ES-I3 (cell line): ENCODE measurements at regions not wholly inside any gene's neighbourhood (a gene's known extent, or its start where the extent isn't known, plus 50 kb on each side); places are given as distances from the start of the nearest gene placed in this dataset.

Experiments
- H3K36me3 ChIP-seq: 2 replicates; pipeline ENCODE4 v1.6.1; 2013; ENCODE audit warnings: mild to moderate bottlenecking, low read length, control low read depth, moderate library complexity; ENCODE audit not compliant: insufficient read depth
- H3K4me1 ChIP-seq: 2 replicates; pipeline ENCODE4 v1.6.1; 2013; ENCODE audit warnings: mild to moderate bottlenecking, control low read depth, low read length; ENCODE audit not compliant: insufficient read depth
- H3K9ac ChIP-seq: 2 replicates; pipeline ENCODE4 v1.6.1; 2013; ENCODE audit warnings: low read depth, mild to moderate bottlenecking, low read length, moderate library complexity
- H3K9me3 ChIP-seq: 2 replicates; pipeline ENCODE4 v1.6.1; 2013; ENCODE audit warnings: mild to moderate bottlenecking, low read length, moderate library complexity; ENCODE audit not compliant: control insufficient read depth, insufficient read depth

DNA sequence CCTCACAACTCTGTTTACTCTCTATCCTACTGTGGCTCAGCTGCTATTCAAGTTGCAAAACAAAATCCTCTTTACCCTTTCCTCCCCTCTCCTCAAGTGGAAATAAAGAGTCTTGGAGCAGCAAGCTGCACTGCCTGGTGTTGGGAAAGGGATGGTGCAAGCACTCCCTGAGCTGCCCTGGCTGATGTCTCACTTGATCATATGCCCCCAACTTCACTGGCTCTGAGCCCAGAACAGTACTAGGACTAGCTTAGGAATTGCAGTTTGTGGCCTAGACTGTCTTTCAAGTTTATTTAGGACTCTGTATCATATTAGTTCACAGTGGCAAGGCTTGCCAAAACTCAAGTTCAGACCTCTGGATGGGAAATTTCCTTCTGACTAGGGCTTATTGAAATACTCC is 1683.8 kb upstream of the SEL1L start:
- Histone ChIP-seq H3K36me3 (no peaks in the 10 kb centered on the region), H3K4me1 (no peaks in the 10 kb centered on the region), H3K9me3 (no peaks in the 10 kb centered on the region), H3K9ac (no peak overlapping the region)

DNA sequence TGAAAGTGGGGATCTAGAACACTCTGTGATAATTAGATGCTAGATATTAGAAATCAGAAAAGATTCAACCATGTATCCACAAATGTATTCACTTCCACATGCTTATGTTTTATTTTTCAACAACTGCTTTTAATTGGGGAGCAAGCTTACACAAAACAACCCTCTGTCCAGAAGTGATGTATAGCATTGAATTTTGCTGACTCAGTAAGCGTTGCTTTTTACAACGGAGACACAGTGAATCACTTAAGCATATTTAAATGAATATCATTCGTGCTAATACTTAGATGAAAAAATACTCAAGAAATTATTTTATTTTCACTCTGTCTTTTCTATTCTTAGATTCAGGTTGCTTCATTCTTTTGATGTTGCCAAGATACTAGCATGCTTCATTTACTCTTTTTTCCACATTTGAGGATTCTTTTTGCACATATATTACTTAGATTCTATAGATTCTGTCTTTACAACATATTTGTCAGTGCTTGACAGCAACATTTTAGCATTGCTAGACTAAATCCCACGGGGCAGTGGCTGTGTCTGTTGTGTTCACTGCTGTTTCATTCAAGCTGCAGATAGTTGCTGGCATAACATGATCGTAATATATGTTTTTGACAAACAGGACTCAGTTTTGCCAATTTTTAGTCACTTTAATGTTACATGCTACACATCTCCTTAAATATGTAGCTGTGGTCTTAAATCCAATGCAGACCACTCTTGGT is 1714.4 kb upstream of the SEL1L start:
- Histone ChIP-seq H3K36me3 (no peaks in the 10 kb centered on the region), H3K9me3 (no peaks in the 10 kb centered on the region), H3K4me1 (no peaks in the 10 kb centered on the region), H3K9ac (no peak overlapping the region)

DNA sequence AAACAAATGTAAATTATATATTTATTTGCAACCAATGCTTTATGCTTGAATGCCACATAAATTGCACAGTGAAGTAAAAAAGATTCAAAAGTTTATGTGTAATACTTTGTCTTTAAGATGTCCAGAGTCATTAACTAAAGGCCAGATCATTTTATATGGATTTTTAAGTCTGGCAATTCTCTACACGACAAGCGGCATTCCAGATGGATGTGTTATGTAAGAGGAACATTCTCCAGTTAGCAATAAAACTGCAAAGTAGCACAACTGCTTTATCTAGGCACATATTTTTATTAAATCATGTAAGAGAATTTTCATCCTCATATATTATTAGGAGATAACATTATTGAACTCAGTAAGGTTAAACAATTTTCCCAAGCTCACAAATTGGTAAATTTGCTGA is 1717.7 kb upstream of the SEL1L start:
- no peaks in the 10 kb centered on the region for H3K4me1 ChIP-seq
- no peaks in the 10 kb centered on the region for H3K9me3 ChIP-seq
- no peaks in the 10 kb centered on the region for H3K36me3 ChIP-seq
- no peak overlapping the region for H3K9ac ChIP-seq

GRCh38 chr14:83253870-83254269 is 1720.2 kb upstream of the SEL1L start:
- H3K4me1 ChIP-seq, result no peaks in the 10 kb centered on the region
- no peak overlapping the region for H3K9ac ChIP-seq
- H3K9me3 ChIP-seq, result no peaks in the 10 kb centered on the region
- H3K36me3 ChIP-seq, result no peaks in the 10 kb centered on the region

GRCh38 chr14:83255015-83255726 is 1721.5 kb upstream of the SEL1L start:
- Histone ChIP-seq H3K4me1 (no peaks in the 10 kb centered on the region), H3K9ac (no peak overlapping the region), H3K36me3 (no peaks in the 10 kb centered on the region), H3K9me3 (no peaks in the 10 kb centered on the region)

DNA sequence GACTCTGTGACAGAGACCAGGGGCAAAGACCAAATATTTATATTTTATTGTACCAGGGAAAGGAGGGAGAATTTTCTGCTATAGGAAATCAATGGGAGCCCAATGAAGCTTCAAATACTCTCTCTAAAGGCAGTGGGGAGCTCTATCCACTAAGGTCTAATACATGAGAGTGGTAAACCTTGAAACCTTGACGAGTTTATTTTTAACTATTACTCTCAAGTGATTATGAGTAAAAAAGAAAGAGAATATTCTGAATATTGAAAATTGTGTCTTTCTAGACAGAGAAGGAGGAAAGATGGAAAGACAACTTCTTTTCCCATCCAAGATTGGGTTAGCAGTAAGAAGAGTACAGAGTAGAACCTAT is 1722.1 kb upstream of the SEL1L start:
- Histone ChIP-seq H3K9me3 (no peaks in the 10 kb centered on the region), H3K9ac (no peak overlapping the region)

DNA sequence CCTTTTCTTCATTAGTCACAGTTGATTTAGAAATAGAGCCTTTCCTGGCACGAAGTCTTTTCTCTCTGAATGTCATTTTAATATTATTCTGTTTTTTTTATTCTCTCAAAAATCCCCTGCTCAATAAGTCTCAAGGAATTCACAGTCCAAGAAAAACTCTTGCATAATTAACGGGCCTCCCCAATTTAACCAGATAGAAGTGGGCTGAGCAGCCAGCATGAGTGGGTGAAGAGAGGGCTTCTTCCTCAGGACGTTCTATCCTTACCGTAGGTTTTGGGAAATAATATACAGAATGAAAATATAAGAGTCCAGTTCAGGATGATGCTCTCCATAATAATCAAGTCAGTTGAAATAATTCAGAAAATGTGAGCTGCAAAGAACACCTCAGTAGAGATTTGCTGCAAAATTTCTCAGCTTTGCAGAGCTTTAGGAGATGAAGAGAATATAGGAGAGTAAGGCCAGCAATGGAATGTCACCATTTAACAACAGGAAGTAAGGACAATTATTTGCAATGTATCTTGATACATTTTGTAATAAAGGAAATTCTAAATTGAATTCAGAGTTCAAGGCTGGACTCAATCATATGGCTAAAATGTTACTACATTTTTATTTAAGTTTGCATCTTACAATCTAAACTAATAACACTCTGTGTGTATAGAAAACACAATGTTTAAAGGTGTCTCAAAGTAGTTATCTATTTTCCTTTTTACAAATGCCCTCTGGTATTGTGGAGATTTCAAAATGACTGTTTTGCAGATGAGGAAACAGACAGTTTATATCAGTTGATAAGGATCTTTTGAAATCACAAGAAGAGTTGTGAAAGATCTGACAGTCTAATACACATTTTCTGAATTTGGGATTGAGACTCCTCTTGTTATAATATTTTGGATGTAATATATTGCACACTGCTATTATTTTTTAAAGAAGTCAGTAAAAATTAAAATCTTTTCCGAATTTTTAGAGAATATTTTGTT is 1724.1 kb upstream of the SEL1L start:
- Histone ChIP-seq H3K9me3 (no peaks in the 10 kb centered on the region), H3K9ac (no peak overlapping the region), H3K36me3 (no peaks in the 10 kb centered on the region), H3K4me1 (no peaks in the 10 kb centered on the region)

More for the DNA sequence above, 1722.1 kb upstream of the SEL1L start:
- Histone ChIP-seq H3K36me3 (no peaks in the 10 kb centered on the region), H3K4me1 (no peaks in the 10 kb centered on the region)

DNA sequence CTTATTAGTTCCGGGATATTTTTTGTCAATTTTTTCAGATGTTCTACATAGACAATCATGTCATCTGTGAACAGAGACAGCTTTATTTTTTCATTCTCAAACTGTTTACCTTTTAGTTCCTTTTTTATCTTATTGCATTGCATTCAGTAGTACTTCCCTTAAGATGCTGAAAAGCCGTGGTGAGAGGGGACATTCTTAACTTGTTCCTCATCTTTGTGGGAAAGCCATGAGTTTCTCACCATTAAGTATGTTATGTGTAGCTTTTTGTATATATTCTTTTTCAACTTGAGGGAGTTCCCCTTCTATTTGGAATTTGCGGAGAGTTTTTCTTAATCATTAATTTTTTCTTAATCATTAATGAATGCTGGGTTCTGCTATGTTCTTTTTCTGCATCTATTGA is 1727.1 kb upstream of the SEL1L start:
- H3K9ac ChIP-seq, result no peak overlapping the region
- H3K4me1 ChIP-seq, result no peaks in the 10 kb centered on the region
- no peaks in the 10 kb centered on the region for H3K36me3 ChIP-seq
- no peaks in the 10 kb centered on the region for H3K9me3 ChIP-seq

DNA sequence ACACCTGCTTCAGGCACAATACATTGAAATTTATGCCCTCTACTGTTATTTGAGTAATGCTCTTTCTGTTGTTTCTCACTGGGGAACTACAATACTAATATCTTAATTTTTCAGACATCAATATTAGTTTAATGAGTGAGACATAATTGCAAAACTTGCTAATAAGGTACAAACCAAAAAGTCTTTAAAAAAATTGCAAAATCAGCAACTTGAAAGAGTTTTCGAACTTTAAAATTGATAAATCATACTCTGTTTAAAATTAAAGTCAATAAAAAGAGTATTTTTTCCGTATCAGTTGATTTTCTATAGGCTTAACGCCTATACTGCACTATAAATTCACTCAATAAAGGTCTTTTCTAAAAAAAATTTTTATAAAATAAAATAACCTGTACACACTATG is 1735.9 kb upstream of the SEL1L start:
- no peaks in the 10 kb centered on the region for H3K36me3 ChIP-seq
- H3K9ac ChIP-seq, result no peak overlapping the region
- no peaks in the 10 kb centered on the region for H3K4me1 ChIP-seq
- no peaks in the 10 kb centered on the region for H3K9me3 ChIP-seq

DNA sequence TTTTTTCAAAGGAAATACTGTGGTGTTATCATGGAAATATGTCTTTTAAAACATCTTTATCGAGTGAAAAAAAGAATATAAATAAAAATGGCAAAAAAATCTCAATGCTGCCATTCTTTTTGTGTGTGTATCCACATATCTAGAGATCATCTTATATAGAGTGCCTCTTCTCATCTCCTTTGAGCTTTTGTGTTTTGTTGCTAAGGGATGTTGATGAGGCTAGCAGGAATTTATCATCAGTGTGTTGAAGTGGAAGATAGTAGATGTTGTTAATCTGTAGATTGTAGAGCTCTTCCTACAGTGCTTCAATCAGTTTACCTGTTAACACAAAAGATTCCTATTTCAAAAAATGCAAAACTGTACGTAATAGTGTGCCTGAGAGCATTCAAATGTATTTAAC is 1738.0 kb upstream of the SEL1L start:
- Histone ChIP-seq H3K9me3 (no peaks in the 10 kb centered on the region), H3K4me1 (no peaks in the 10 kb centered on the region), H3K9ac (no peak overlapping the region), H3K36me3 (no peaks in the 10 kb centered on the region)

- Histone ChIP-seq H3K4me1 (no peaks in the 10 kb centered on the region), H3K36me3 (no peaks in the 10 kb centered on the region), H3K9ac (no peak overlapping the region), H3K9me3 (no peaks in the 10 kb centered on the region)
Observed at GRCh38 chr14:83280719-83281118, 1747.1 kb upstream of the SEL1L start.

DNA sequence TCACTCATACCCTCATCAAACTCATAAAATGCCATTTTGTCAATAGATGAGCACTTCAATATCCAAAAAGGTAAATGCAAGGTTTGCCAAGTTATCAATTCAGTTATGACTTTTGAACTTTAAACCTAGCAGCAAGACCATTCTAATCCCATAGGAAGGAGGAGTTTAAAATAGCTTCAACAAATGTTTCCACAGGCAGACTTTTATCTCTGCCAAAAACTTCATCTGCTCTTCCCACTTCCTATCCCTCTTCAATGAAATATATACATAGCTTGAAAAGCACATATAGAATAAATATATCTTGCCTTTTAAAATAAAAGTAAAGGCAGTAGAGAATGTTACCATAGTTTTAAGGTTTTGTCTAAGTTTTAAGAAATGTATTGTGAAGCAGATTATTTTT is 1749.1 kb upstream of the SEL1L start:
- Histone ChIP-seq H3K4me1 (no peaks in the 10 kb centered on the region), H3K36me3 (no peaks in the 10 kb centered on the region), H3K9me3 (no peaks in the 10 kb centered on the region), H3K9ac (no peak overlapping the region)

DNA sequence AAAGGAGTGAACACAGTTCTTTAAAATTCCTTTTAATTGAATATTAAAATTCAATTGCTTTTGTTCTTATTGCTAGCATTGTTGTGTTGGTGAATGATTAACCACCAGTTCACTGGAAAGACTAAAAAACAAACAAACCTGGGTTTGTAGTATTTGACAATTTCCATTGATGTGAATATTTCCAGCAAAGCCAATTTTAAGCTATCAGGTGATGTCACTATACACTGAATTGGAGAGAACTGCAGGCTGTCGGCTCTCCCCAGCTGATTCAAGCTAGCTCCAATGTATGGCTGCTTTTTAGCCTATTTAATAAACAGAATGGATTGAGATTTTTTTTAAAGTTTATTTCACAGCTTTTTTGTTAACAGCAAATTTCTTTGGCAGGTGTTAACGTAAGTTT is 1753.6 kb upstream of the SEL1L start:
- no peaks in the 10 kb centered on the region for H3K36me3 ChIP-seq
- H3K4me1 ChIP-seq, result peaks cover 6% of the 10 kb centered on the region; the same call in 1 of the 2 replicates
- no peaks in the 10 kb centered on the region for H3K9me3 ChIP-seq
- no peak overlapping the region for H3K9ac ChIP-seq

DNA sequence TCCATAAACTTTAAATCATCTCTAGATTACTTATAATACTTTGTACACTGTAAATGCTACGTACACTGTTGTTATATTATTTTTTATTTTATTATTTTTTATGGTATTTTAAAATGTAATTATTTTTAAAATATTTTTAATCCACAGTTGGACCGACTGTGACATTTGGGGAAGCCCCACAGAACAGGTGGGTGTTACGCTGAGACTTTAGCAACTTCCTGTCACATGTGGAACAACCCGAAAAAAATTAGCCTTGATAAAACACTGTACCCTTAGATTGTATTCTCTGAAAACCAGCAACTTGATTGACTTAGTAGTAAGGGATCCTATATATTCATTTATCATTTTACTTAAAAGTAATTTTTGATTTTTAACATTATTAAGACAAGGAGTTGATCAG is 1755.7 kb upstream of the SEL1L start:
- Histone ChIP-seq H3K4me1 (peaks cover 6% of the 10 kb centered on the region; the same call in 1 of the 2 replicates), H3K36me3 (no peaks in the 10 kb centered on the region), H3K9me3 (no peaks in the 10 kb centered on the region), H3K9ac (no peak overlapping the region)
